IMR-90 (cell line): ENCODE measurements at regions not wholly inside any gene's neighbourhood (a gene's known extent, or its start where the extent isn't known, plus 50 kb on each side); places are given as distances from the start of the nearest gene placed in this dataset.

ENCODE experiments used
- ATAC-seq: fragments of 200-7000 bp; cut with Tn5 transposase; 2 replicates; pipeline ENCODE4 v1.9.1; 2020; ENCODE audit warnings: low read depth, mild to moderate bottlenecking, moderate library complexity
- BruUV-seq: library from RNA; stranded (reverse); fragments of 400-500 nt; replicated peaks from 2 replicates; lab custom pipeline; 2021; lab: Mats Ljungman, UMichigan
- CTCF ChIA-PET: fragments of 300-600 bp; formaldehyde crosslinking; extraction: SDS; loops from one replicate; lab custom pipeline; 2021; ENCODE audit warnings: antibody characterized with exemption; lab: Yijun Ruan, JAX
- POLR2A ChIA-PET: fragments of 300-600 bp; sonication (Branson Sonifier 250); formaldehyde crosslinking; loops from one replicate; lab custom pipeline; 2022; ENCODE audit warnings: antibody characterized with exemption; ENCODE audit not compliant: unreplicated experiment; lab: Charles Lee
- DNase-seq: peaks from one replicate; pipeline ENCODE4 v3.0.0; 2013
- H2AFZ ChIP-seq: replicated peaks from 2 replicates; pipeline ENCODE3; 2013; ENCODE audit warnings: low read length, mild to moderate bottlenecking; ENCODE audit not compliant: poor library complexity
- H2AK5ac ChIP-seq: 2 replicates; pipeline ENCODE4 v1.6.1; 2013; ENCODE audit warnings: low read depth, low read length, inconsistent platforms
- H2AK9ac ChIP-seq: replicated peaks from 2 replicates; pipeline ENCODE3; 2013; ENCODE audit warnings: mild to moderate bottlenecking, low read depth, low read length, moderate library complexity; ENCODE audit not compliant: poor library complexity
- H2BK120ac ChIP-seq: 2 replicates; pipeline ENCODE4 v1.6.1; 2013; ENCODE audit warnings: low read depth, low read length, inconsistent platforms
- H2BK15ac ChIP-seq: 3 replicates; pipeline ENCODE4 v1.6.1; 2013; ENCODE audit warnings: low read depth, low read length, inconsistent platforms
- H2BK20ac ChIP-seq: 2 replicates; pipeline ENCODE4 v1.6.1; 2013; ENCODE audit warnings: low read depth, mild to moderate bottlenecking, inconsistent platforms, low read length, moderate library complexity
- H2BK5ac ChIP-seq: 2 replicates; pipeline ENCODE4 v1.6.1; 2013; ENCODE audit warnings: mild to moderate bottlenecking, low read depth, low read length, inconsistent platforms; ENCODE audit not compliant: poor library complexity, severe bottlenecking
- H3K14ac ChIP-seq: replicated peaks from 2 replicates; pipeline ENCODE4 v1.6.1; 2013; ENCODE audit warnings: low read depth, low read length, inconsistent platforms
- H3K18ac ChIP-seq: 2 replicates; pipeline ENCODE4 v1.6.1; 2013; ENCODE audit warnings: low read depth, low read length, control low read depth
- H3K23ac ChIP-seq: 2 replicates; pipeline ENCODE4 v1.6.1; 2013; ENCODE audit warnings: low read depth, low read length, inconsistent platforms
- H3K27ac ChIP-seq: 2 replicates; pipeline ENCODE4 v1.5.1; 2013; ENCODE audit warnings: mild to moderate bottlenecking, control low read depth, low read length; ENCODE audit not compliant: insufficient read depth
- H3K27me3 ChIP-seq: 2 replicates; pipeline ENCODE4 v1.6.1; 2013; ENCODE audit warnings: low read length; ENCODE audit not compliant: control insufficient read depth, insufficient read depth
- H3K36me3 ChIP-seq: 2 replicates; pipeline ENCODE4 v1.6.1; 2013; ENCODE audit warnings: low read length, mixed read lengths; ENCODE audit not compliant: control insufficient read depth, insufficient read depth
- H3K4ac ChIP-seq: 2 replicates; pipeline ENCODE4 v1.6.1; 2013; ENCODE audit warnings: low read depth, low read length, inconsistent platforms
- H3K4me1 ChIP-seq: 2 replicates; pipeline ENCODE4 v1.6.1; 2013; ENCODE audit warnings: low read length, mixed read lengths; ENCODE audit not compliant: control insufficient read depth, insufficient read depth
- H3K4me2 ChIP-seq: 2 replicates; pipeline ENCODE4 v1.6.1; 2013; ENCODE audit warnings: low read depth, mild to moderate bottlenecking, control low read depth, low read length, moderate library complexity
- H3K4me3 ChIP-seq: 2 replicates; pipeline ENCODE4 v1.5.1; 2013; ENCODE audit warnings: low read depth, mild to moderate bottlenecking, control low read depth, low read length, moderate library complexity; ENCODE audit not compliant: insufficient read depth
- H3K56ac ChIP-seq: 2 replicates; pipeline ENCODE4 v1.6.1; 2013; ENCODE audit warnings: low read length, inconsistent platforms; ENCODE audit not compliant: insufficient read depth; ENCODE audit errors: extremely low read depth
- H3K79me1 ChIP-seq, 2 experiments: 2 replicates each; pipeline ENCODE4 v1.6.1; 2013; ENCODE audit warnings: low read length in 2 of 2, inconsistent platforms in 1 of 2, low read depth in 1 of 2
- H3K9ac ChIP-seq: 2 replicates; pipeline ENCODE4 v1.6.1; 2013; ENCODE audit warnings: low read depth, low read length, control low read depth
- H3K9me1 ChIP-seq: 2 replicates; pipeline ENCODE4 v1.6.1; 2013; ENCODE audit warnings: low read length, inconsistent platforms; ENCODE audit not compliant: insufficient read depth
- H3K9me3 ChIP-seq: 2 replicates; pipeline ENCODE4 v1.6.1; 2013; ENCODE audit warnings: low read length; ENCODE audit not compliant: control insufficient read depth, insufficient read depth
- H4K20me1 ChIP-seq: 2 replicates; pipeline ENCODE4 v1.6.1; 2013; ENCODE audit warnings: low read length, inconsistent platforms; ENCODE audit not compliant: insufficient read depth
- H4K5ac ChIP-seq: 2 replicates; pipeline ENCODE4 v1.6.1; 2013; ENCODE audit warnings: mild to moderate bottlenecking, low read depth, low read length, control low read depth
- H4K8ac ChIP-seq, 2 experiments: 2 replicates each; pipeline ENCODE4 v1.6.1; 2013; ENCODE audit warnings: low read depth in 2 of 2, low read length in 2 of 2, control low read depth in 1 of 2, inconsistent platforms in 1 of 2
- H4K91ac ChIP-seq: 2 replicates; pipeline ENCODE4 v1.6.1; 2013; ENCODE audit warnings: low read depth, low read length, inconsistent platforms; ENCODE audit not compliant: insufficient read depth
- BHLHE40 ChIP-seq: fragments of 150-350 bp; IDR thresholded peaks from 2 replicates; pipeline ENCODE4 v1.6.1; 2016; ENCODE audit warnings: mild to moderate bottlenecking, low read depth, low read length
- CEBPB ChIP-seq: IDR thresholded peaks from 2 replicates; pipeline ENCODE4 v1.6.1; 2012; ENCODE audit warnings: low read depth, low read length, improper control_type of control experiment
- CHD1 ChIP-seq: IDR thresholded peaks from 2 replicates; pipeline ENCODE4 v1.6.1; 2012; ENCODE audit warnings: low read depth, low read length, improper control_type of control experiment
- MAZ ChIP-seq: IDR thresholded peaks from 2 replicates; pipeline ENCODE4 v1.6.1; 2012; ENCODE audit warnings: low read depth, mild to moderate bottlenecking, low read length, improper control_type of control experiment, moderate library complexity, borderline replicate concordance
- POLR2A ChIP-seq: IDR thresholded peaks from 2 replicates; pipeline ENCODE4 v1.6.1; 2012; ENCODE audit warnings: mild to moderate bottlenecking, low read depth, low read length
- WGBS, 2 experiments: methylation state at CpG; one replicate each; pipeline versions ENCODE4 v1.1.5 to v1.1.7; 2013; ENCODE audit warnings: missing lambda C conversion rate in 2 of 2; ENCODE audit not compliant: insufficient read length in 1 of 2; ENCODE audit errors: extremely low coverage in 2 of 2; 5-methylcytosine and 5-hydroxymethylcytosine counted together
- dilution Hi-C: fragments of 300-500 bp; cut with HindIII; formaldehyde crosslinking; loops from one replicate; pipeline ENCODE4 v1.14.3; 2018; ENCODE audit warnings: low sequenced_read_pairs; ENCODE audit not compliant: unreplicated experiment
- in situ Hi-C: fragments of 300-500 bp; cut with MboI; formaldehyde crosslinking; loops from 3 replicates; pipeline ENCODE4 v1.14.3; 2019; ENCODE audit warnings: low sequenced_read_pairs, inconsistent platforms, mixed read lengths
- intact Hi-C: fragments of 100-400 bp; cut with micrococcal nuclease; formaldehyde crosslinking; loops from 2 replicates; pipeline ENCODE4 v1.10.0; 2022
- TF ChIP-seq, protein P1 (sequence below): fragments of 150-350 bp; IDR thresholded peaks from 2 replicates; pipeline ENCODE4 v1.6.1; 2016; ENCODE audit warnings: low read depth, mild to moderate bottlenecking, low read length, moderate library complexity, borderline replicate concordance

DNA sequence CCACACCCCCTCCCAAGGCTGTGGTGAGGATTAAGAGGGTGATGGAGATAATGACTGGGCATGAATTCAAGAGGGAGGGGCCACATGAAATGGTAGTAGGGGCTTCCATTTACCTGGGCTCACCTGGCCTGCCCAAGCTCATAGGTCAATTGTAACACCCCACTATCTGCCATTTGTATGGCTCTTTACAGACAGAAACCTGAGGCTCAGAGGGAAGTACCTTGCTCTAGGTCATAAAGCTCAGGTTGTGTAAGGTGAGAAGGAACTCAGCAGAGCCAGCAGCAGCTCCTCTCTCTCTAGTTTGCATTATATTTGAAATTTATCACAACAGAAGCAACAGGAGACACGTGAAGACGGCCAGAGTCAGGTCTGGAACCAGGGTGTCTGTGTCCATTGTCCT is 133.4 kb upstream of the ALDH1B1 start:
- intact Hi-C loops (no loop called here), dilution Hi-C loops (no loop called here)
- POLR2A ChIA-PET = no interaction called here

More for the DNA sequence above, 133.4 kb upstream of the ALDH1B1 start:
- Histone ChIP-seq H2BK120ac (no peak overlapping the region), H3K56ac (no peak overlapping the region), H4K20me1 (no peaks in the 10 kb centered on the region), H3K27me3 (peaks cover 24% of the 10 kb centered on the region), H3K9ac (no peak overlapping the region), H3K36me3 (no peaks in the 10 kb centered on the region), H3K23ac (no peak overlapping the region), H3K4ac (no peak overlapping the region), H2BK15ac (no peak overlapping the region), H4K8ac (no peak overlapping the region), H4K5ac (no peak overlapping the region), H3K9me1 (no peaks in the 10 kb centered on the region), H3K27ac (no peak overlapping the region), H2AK5ac (no peak overlapping the region), H2BK5ac (no peak overlapping the region), H2AK9ac (no peak overlapping the region), H2AFZ (no peak overlapping the region), H4K91ac (no peak overlapping the region), H3K4me3 (no peak overlapping the region), H3K4me1 (no peaks in the 10 kb centered on the region), H3K18ac (no peak overlapping the region), H2BK20ac (no peak overlapping the region), H3K4me2 (no peak overlapping the region), H3K79me1 (no peaks in the 10 kb centered on the region), H3K14ac (no peak overlapping the region), H3K9me3 (no peaks in the 10 kb centered on the region)
- no TSS peak for BruUV-seq
- DNase-seq = no peak
- no peak for TF ChIP-seq CEBPB
- no peak for TF ChIP-seq MAZ
- TF ChIP-seq, protein P1, sequence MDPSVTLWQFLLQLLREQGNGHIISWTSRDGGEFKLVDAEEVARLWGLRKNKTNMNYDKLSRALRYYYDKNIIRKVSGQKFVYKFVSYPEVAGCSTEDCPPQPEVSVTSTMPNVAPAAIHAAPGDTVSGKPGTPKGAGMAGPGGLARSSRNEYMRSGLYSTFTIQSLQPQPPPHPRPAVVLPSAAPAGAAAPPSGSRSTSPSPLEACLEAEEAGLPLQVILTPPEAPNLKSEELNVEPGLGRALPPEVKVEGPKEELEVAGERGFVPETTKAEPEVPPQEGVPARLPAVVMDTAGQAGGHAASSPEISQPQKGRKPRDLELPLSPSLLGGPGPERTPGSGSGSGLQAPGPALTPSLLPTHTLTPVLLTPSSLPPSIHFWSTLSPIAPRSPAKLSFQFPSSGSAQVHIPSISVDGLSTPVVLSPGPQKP = no peak
- TF ChIP-seq POLR2A = no peak
- no peak for TF ChIP-seq CHD1
- TF ChIP-seq BHLHE40 = no peak
- ATAC-seq = no peak
- WGBS, 2 experiments = no CpG with 5 or more reads among the region's 2 CpGs
- CTCF ChIA-PET = no interaction called here
- in situ Hi-C loops = no loop called here
